ENCODE measurements at regions not wholly inside any gene's neighbourhood (a gene's known extent, or its start where the extent isn't known, plus 50 kb on each side); places are given as distances from the start of the nearest gene placed in this dataset.

- intact Hi-C loops (cut with DNase I), result no loop called here
- H3K9me3 ChIP-seq (ENCODE audit: control insufficient read depth, low read length), result no peaks in the 10 kb centered on the region
- no peaks in the 10 kb centered on the region for H3K4me1 ChIP-seq (ENCODE audit: control insufficient read depth in 1 of 2, insufficient read depth in 2 of 2, low read length in 2 of 2)
- DNase-seq (no peak), ATAC-seq (ENCODE audit: low FRiP score) (no peak)
- no peak overlapping the region for H3K27ac ChIP-seq (ENCODE audit: low read depth in 1 of 2, low read length in 2 of 2)
- H3K36me3 ChIP-seq (ENCODE audit: control insufficient read depth in 1 of 2, insufficient read depth in 2 of 2, low read length in 1 of 2), result no peaks in the 10 kb centered on the region
- no peak overlapping the region for H3K4me3 ChIP-seq (ENCODE audit: low read length in 2 of 2)
- peaks cover 0 to 1% of the 10 kb centered on the region in 2 donors for H3K27me3 ChIP-seq (ENCODE audit: control insufficient read depth in 1 of 2, insufficient read depth in 2 of 2, low read length in 1 of 2)
Observed at GRCh38 chr1:102074874-102075273, 78.1 kb upstream of the OLFM3 start.

DNA sequence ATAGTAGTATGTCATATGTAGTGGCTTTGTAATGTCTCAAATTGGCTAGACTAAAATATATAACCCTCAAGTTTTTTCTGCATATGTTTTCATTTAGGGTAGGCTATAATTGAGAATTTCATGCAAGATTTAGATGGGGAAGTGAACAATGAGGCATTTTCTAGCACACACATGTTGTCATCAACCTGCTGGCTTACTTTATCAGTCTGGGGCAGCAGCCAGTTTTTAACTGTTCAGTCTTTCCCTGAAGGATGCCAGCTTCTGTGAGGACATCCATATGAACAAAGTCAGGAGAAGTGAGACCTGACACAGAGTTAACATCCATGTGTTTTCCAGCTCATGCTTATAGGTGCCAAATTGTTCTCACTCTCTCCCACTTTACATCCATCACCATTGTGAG, 74.7 kb upstream of the OLFM3 start:
- intact Hi-C loops (cut with DNase I), result no loop called here
- ATAC-seq (ENCODE audit: low FRiP score), result no peak

GRCh38 chr1:102050556-102050955, 53.8 kb upstream of the OLFM3 start:
- peaks cover 1% of the 10 kb centered on the region for H3K9me3 ChIP-seq (ENCODE audit: control insufficient read depth, low read length)
- DNase-seq, result no peak
- H3K27me3 ChIP-seq (ENCODE audit: control insufficient read depth in 1 of 2, insufficient read depth in 2 of 2, low read length in 1 of 2), result no peaks in the 10 kb centered on the region
- no peak overlapping the region for H3K4me3 ChIP-seq (ENCODE audit: low read length in 2 of 2)
- no peak for ATAC-seq (ENCODE audit: low FRiP score)
- H3K4me1 ChIP-seq (ENCODE audit: control insufficient read depth in 1 of 2, insufficient read depth in 2 of 2, low read length in 2 of 2), result no peaks in the 10 kb centered on the region
- 17 to 22% methylated on average over 1 of the region's 1 CpG for WGBS, 2 donors
- no peak overlapping the region for H3K27ac ChIP-seq (ENCODE audit: low read depth in 1 of 2, low read length in 2 of 2)
- intact Hi-C loops (cut with DNase I), result no loop called here
- no peaks in the 10 kb centered on the region for H3K36me3 ChIP-seq (ENCODE audit: control insufficient read depth in 1 of 2, insufficient read depth in 2 of 2, low read length in 1 of 2)

More for the DNA sequence above, 74.7 kb upstream of the OLFM3 start:
- DNase-seq, result no peak
- no peaks in the 10 kb centered on the region for H3K4me1 ChIP-seq (ENCODE audit: control insufficient read depth in 1 of 2, insufficient read depth in 2 of 2, low read length in 2 of 2)
- peaks cover 0 to 1% of the 10 kb centered on the region in 2 donors for H3K27me3 ChIP-seq (ENCODE audit: control insufficient read depth in 1 of 2, insufficient read depth in 2 of 2, low read length in 1 of 2)
- H3K9me3 ChIP-seq (ENCODE audit: control insufficient read depth, low read length), result no peaks in the 10 kb centered on the region
- no peak overlapping the region for H3K27ac ChIP-seq (ENCODE audit: low read depth in 1 of 2, low read length in 2 of 2)
- no peaks in the 10 kb centered on the region for H3K36me3 ChIP-seq (ENCODE audit: control insufficient read depth in 1 of 2, insufficient read depth in 2 of 2, low read length in 1 of 2)
- no peak overlapping the region for H3K4me3 ChIP-seq (ENCODE audit: low read length in 2 of 2)

DNA sequence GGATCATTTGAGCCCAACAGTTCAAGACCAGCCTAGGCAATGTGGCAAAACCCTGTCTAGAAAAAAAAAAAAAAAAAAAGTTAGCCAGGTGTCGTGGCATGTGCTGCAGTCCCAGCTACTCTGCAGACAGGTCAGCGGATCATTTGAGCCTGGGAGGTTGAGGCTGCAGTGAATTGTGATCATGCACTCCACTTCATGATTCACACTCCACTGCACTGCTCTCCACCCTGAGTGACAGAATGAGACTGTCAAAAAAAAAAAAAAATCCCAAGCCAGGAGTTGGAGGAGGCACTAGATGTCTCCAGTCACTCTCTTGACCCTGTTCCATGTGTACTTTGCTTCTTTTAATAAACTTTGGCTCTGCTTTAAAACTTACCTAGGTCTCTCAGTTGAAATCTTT, 51.0 kb upstream of the OLFM3 start:
- ATAC-seq (ENCODE audit: low FRiP score), result no peak
- H3K4me1 ChIP-seq (ENCODE audit: control insufficient read depth in 1 of 2, insufficient read depth in 2 of 2, low read length in 2 of 2), result no peaks in the 10 kb centered on the region

More for the DNA sequence above, 51.0 kb upstream of the OLFM3 start:
- WGBS, 2 donors, result 84 to 86% methylated on average over 2 of the region's 2 CpGs
- no peak for DNase-seq
- intact Hi-C loops (cut with DNase I), result no loop called here
- Histone ChIP-seq H3K9me3 (ENCODE audit: control insufficient read depth, low read length) (peaks cover 1% of the 10 kb centered on the region), H3K4me3 (ENCODE audit: low read length in 2 of 2) (no peak overlapping the region), H3K27me3 (ENCODE audit: control insufficient read depth in 1 of 2, insufficient read depth in 2 of 2, low read length in 1 of 2) (no peaks in the 10 kb centered on the region), H3K36me3 (ENCODE audit: control insufficient read depth in 1 of 2, insufficient read depth in 2 of 2, low read length in 1 of 2) (no peaks in the 10 kb centered on the region), H3K27ac (ENCODE audit: low read depth in 1 of 2, low read length in 2 of 2) (no peak overlapping the region)

Measured in aorta (tissue), 5 donors.